HL-60/S4 treated with phorbol 12-myristate 13-acetate at 8.2 ng/mL for 4 days and 3 days (cell line): ENCODE measurements at regions not wholly inside any gene's neighbourhood (a gene's known extent, or its start where the extent isn't known, plus 50 kb on each side); places are given as distances from the start of the nearest gene placed in this dataset.

ENCODE experiments used
- in situ Hi-C: fragments of 300-500 bp; cut with MboI; formaldehyde crosslinking; loops from 2 replicates; pipeline ENCODE4 v1.15.0; 2022; ENCODE audit warnings: low sequenced_read_pairs

DNA sequence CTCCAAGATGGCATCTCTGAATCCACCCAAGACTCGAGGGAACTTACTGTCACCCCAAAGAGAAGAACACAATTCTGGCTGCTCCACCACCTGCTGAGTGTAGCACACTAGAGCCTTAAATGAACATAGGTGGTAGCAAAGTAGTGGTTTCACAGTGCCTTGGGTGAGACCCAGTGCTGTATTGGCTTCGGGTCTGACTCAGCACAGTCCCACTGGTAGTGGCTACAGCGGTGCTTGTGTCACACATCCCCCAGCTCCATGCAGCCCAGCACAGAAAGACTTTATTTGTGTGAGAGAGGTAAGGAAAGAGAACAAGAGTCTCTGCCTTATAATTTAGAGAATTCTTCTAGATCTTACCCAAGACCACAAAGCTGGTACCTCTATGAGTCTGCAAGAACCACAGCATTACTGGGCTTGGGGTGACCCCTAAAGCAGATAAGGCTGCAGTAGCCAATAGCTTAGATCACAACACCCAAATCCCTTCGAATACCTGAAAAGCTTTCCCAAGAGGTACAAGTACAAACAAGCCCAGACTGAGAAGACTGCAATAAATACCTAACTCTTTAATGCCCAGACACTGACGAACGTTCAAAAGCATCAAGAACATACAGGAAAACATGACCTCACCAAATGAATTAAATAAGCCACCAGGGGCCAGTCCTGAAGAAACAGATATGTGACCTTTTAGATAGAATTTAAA lies 83.3 kb upstream of the SLC38A4 start:
- in situ Hi-C loops = no loop called here

- in situ Hi-C loops = no loop called here
These were observed 85.0 kb upstream of the SLC38A4 start for GRCh38 chr12:46910830-46911229.

- in situ Hi-C loops = no loop called here
These were observed 88.5 kb upstream of the SLC38A4 start for GRCh38 chr12:46914336-46914735.

DNA sequence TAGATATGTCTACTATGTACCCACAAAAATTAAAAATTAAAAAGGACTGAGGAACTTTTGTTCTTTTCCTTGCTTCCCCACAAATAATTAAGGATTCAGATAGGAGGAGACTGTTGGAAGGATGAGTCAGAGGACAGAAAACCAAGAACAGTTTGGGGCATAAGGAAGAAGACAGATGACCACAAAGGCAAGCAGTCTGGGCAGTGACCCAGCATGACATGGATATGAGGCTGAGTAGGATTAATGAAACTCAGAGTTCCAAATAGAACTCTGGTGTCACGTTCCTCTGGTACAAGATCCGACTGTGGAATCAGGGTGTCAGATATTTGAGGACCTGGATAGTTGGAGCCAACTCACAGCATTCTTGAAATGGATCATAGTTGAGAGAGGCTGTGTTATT lies 89.3 kb upstream of the SLC38A4 start:
- in situ Hi-C loops = no loop called here

- in situ Hi-C loops = no loop called here
These were observed 90.0 kb upstream of the SLC38A4 start for GRCh38 chr12:46915836-46916235.

GRCh38 chr12:46916796-46917419 lies 91.1 kb upstream of the SLC38A4 start:
- in situ Hi-C loops = no loop called here

GRCh38 chr12:46917821-46918220 lies 92.0 kb upstream of the SLC38A4 start:
- in situ Hi-C loops = no loop called here

DNA sequence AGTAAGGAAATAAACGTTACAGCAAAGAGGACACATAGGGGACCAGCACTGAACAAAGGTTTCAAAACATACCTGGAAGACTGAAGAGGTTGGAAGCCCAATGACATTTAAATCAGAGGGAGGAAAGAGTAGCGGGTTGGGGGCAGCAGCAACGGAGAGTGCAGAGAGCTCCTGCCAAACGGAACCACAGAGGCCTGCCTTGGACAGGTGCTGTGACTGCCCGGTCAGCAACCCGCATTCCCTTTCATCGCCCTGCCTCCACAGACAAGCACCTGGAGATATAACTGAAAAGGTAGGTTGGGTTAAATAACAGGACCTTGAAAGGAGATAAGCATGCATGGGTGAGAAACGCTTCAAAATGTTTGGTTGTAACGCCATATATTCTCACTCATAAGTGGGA lies 92.8 kb upstream of the SLC38A4 start:
- in situ Hi-C loops = no loop called here

GRCh38 chr12:46919666-46920400 lies 94.0 kb upstream of the SLC38A4 start:
- in situ Hi-C loops = no loop called here

DNA sequence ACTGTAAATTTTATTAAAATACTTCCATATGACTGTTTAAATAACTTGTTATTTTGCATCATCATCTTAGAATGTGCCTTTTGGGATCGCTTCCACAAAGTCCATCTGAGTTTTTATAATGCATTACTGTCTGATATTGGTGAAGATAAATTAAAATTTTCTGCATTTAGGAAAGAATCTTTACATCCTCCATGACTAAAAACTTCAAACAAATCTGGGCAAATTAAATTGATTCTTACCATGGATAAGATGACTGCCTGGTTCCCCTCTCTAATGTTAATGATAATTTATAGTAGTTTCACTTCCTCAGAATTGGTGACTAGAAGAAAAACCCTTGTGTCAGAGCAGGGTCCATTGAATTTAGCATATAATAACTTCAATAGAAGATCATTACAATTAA lies 94.7 kb upstream of the SLC38A4 start:
- in situ Hi-C loops = no loop called here

GRCh38 chr12:46921048-46921763 lies 95.4 kb upstream of the SLC38A4 start:
- in situ Hi-C loops = no loop called here

GRCh38 chr12:46921764-46922133 lies 96.0 kb upstream of the SLC38A4 start:
- in situ Hi-C loops = no loop called here

DNA sequence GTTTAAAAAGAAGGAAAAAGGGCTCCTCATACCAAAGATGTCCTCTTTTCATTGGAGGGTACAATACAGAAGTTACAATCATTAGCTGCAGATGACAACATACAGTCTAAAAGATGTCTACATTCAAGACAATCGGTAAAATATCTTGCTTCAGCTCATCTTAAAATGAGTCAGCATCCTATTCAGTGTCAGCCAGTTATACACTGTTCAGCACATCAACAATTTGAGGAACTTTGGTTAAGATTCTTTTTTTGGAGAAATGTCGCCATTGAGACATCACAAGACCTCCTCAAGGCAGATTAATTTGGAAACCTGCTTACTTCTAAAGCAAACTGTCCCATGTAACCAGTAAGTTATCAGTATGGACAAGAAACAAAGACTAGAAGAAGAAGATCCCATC lies 100.7 kb upstream of the SLC38A4 start:
- in situ Hi-C loops = no loop called here

- in situ Hi-C loops = no loop called here
These were observed 104.3 kb upstream of the SLC38A4 start for GRCh38 chr12:46930101-46930500.

DNA sequence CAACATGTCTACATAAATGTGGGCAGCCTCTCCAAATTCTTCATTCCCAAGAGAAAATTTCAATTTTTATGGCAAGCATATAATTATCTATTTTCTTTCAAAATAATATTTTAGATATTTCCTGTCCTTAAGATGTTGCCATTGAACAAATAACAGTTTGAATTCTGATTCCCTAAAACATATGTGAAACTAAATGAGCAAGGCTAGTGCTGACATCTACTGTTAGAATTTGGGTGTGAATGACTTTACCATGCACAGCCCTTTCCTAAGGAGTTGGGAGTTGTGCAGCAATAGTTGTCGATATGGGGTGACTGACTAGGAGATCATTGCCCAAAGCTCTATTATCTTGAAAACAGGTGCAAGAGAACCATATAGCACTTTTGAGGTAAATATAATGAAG lies 108.2 kb upstream of the SLC38A4 start:
- in situ Hi-C loops = no loop called here

DNA sequence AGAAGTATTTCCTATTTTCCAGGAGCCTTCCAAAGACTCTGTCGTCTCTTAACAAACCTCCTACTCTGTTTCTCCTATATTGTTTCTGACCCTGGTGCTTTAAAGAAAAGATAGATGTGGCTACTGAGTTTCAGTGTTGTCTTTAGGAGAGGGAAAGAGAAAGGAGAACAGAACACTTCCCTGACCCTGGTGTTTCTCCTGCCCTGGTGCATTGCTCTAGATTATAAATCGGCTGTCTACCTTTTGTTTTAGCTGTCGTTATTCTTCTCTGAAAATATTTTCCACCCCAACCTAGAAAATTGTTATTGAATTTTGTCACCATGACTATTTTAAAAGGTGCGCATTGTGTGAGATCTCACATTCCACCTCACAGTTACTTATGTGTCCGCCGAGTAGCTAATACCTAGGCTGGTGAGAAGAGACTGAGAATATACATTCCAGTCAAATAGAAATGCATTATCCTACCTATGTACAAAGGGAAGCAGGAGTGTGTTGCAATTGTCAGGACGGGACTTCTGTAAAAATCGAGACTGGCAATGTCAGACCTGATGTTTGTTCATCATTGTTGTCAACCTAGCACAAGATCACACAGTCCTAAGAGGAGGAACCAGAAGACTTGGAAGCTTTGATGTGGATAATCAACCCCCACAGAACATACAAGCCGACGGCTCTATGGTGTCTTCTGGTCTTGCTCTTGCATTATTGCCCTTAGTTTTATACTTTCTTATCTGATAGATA lies 108.7 kb upstream of the SLC38A4 start:
- in situ Hi-C loops = no loop called here

- in situ Hi-C loops = no loop called here
These were observed 109.6 kb upstream of the SLC38A4 start for GRCh38 chr12:46935271-46935847.

GRCh38 chr12:46936042-46936441 lies 110.2 kb upstream of the SLC38A4 start:
- in situ Hi-C loops = no loop called here

- in situ Hi-C loops = no loop called here
These were observed 112.4 kb upstream of the SLC38A4 start for GRCh38 chr12:46938071-46938678.

DNA sequence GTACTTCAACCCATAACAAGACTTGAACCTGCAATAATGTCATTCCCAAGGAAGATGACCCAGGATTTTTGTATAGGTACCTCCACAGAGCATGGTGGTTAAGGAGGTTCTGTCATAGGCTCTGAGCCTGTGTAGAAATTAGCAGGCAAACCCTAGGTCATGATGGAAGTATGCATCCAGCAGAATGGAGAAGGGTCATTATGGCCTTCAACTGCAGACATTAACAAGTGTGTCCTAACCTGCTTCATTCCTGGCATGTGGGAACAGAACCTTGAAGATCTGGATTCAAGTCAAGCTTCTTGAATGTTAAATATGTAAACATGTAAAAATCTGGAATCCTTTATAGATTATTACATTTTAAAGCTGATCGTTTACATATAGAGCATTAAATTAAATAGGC lies 116.2 kb upstream of the SLC38A4 start:
- in situ Hi-C loops = no loop called here
